ENCODE measurements at regions not wholly inside any gene's neighbourhood (a gene's known extent, or its start where the extent isn't known, plus 50 kb on each side); places are given as distances from the start of the nearest gene placed in this dataset.

- no peak for TF ChIP-seq EP300 (IDR thresholded peaks at IDR 0.05)
- TF ChIP-seq, protein P1, sequence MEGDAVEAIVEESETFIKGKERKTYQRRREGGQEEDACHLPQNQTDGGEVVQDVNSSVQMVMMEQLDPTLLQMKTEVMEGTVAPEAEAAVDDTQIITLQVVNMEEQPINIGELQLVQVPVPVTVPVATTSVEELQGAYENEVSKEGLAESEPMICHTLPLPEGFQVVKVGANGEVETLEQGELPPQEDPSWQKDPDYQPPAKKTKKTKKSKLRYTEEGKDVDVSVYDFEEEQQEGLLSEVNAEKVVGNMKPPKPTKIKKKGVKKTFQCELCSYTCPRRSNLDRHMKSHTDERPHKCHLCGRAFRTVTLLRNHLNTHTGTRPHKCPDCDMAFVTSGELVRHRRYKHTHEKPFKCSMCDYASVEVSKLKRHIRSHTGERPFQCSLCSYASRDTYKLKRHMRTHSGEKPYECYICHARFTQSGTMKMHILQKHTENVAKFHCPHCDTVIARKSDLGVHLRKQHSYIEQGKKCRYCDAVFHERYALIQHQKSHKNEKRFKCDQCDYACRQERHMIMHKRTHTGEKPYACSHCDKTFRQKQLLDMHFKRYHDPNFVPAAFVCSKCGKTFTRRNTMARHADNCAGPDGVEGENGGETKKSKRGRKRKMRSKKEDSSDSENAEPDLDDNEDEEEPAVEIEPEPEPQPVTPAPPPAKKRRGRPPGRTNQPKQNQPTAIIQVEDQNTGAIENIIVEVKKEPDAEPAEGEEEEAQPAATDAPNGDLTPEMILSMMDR (IDR thresholded peaks at IDR 0.05), result no peak
- TF ChIP-seq POLR2AphosphoS5 (IDR thresholded peaks at IDR 0.05), result no peak
- TF ChIP-seq POLR2A (IDR thresholded peaks at IDR 0.05), result no peak
These were observed 300.6 kb downstream of the COG6 start for GRCh38 chr13:39956036-39956435.
